Sigmoid colon (tissue), 4 donors: ENCODE measurements at regions not wholly inside any gene's neighbourhood (a gene's known extent, or its start where the extent isn't known, plus 50 kb on each side); places are given as distances from the start of the nearest gene placed in this dataset.

Experiments used
- CTCF ChIP-seq, 4 experiments: fragments of 450-650 bp in 3 of 4; fragments of 200-600 bp in 1 of 4; IDR thresholded peaks; one replicate each; pipeline ENCODE4 v1.5.1; 2016 to 2019; ENCODE audit warnings: antibody characterized with exemption in 4 of 4, mild to moderate bottlenecking in 3 of 4, moderate library complexity in 2 of 4
- EP300 ChIP-seq, 4 donors: sonication (generic); formaldehyde crosslinking; IDR thresholded peaks; one replicate each; pipeline ENCODE4 v1.6.1; 2017; ENCODE audit warnings: antibody characterized with exemption in 4 of 4
- POLR2A ChIP-seq, 2 donors: fragments of 450-650 bp; IDR thresholded peaks; one replicate each; pipeline ENCODE4 v1.6.1; 2016; ENCODE audit warnings: antibody characterized with exemption in 2 of 2, mild to moderate bottlenecking in 2 of 2, moderate library complexity in 2 of 2

GRCh38 chr1:220370041-220370700 lies 97.9 kb upstream of the RAB3GAP2 start:
- TF ChIP-seq CTCF (IDR thresholded peaks at IDR 0.05) (no peak), EP300 (IDR thresholded peaks at IDR 0.05) (no peak), POLR2A (IDR thresholded peaks at IDR 0.05) (no peak)
